Adrenal gland (tissue), 5 donors: ENCODE measurements at regions not wholly inside any gene's neighbourhood (a gene's known extent, or its start where the extent isn't known, plus 50 kb on each side); places are given as distances from the start of the nearest gene placed in this dataset.

ENCODE experiments used
- CTCF ChIP-seq, 6 experiments: fragments of 450-650 bp in 4 of 6; fragments of 200-600 bp in 2 of 6; sonication (generic) in 1 of 6; IDR thresholded peaks; 1 replicate in 5 of 6; 2 replicates in 1 of 6; pipeline versions ENCODE4 v1.5.1 to v1.8.0; 2016 to 2021; ENCODE audit warnings: antibody characterized with exemption in 6 of 6, mild to moderate bottlenecking in 2 of 6, moderate library complexity in 1 of 6
- POLR2A ChIP-seq, 2 donors: fragments of 450-650 bp; IDR thresholded peaks; one replicate each; pipeline ENCODE4 v1.6.1; 2017; ENCODE audit warnings: antibody characterized with exemption in 2 of 2, mild to moderate bottlenecking in 2 of 2, moderate library complexity in 1 of 2
- donor health status: DM: no; HTN: no; CAD: no.

- TF ChIP-seq CTCF (IDR thresholded peaks at IDR 0.05) (no peak), POLR2A (IDR thresholded peaks at IDR 0.05) (no peak)
Observed at GRCh38 chr18:10062302-10063300, 148.8 kb downstream of the VAPA start.
